Neural progenitor cell (in vitro differentiated cells): ENCODE measurements at regions not wholly inside any gene's neighbourhood (a gene's known extent, or its start where the extent isn't known, plus 50 kb on each side); places are given as distances from the start of the nearest gene placed in this dataset.
A peak's percentile ranks its signal among the peaks of the same experiment; 100 is the strongest.
"Not testable (repeated sequence)": the region's sequence is repeated elsewhere in the genome, so short reads cannot be mapped to it uniquely, and the experiment has no call there.

Source experiments
- DNase-seq: peaks from one replicate; pipeline ENCODE4 v3.0.0-alpha.2; 2016; ENCODE audit warnings: low spot score
- H2AFZ ChIP-seq: fragments of 200-600 bp; sonication (generic); replicated peaks from 2 replicates; pipeline ENCODE4 v1.6.1; 2016; ENCODE audit warnings: antibody characterized with exemption
- H3F3A ChIP-seq: fragments of 200-600 bp; sonication (generic); 2 replicates; pipeline ENCODE4 v1.6.1; 2016; ENCODE audit warnings: antibody characterized with exemption, low read depth
- H3K27ac ChIP-seq: fragments of 200-600 bp; sonication (generic); 2 replicates; pipeline ENCODE4 v1.5.1; 2016; ENCODE audit warnings: mild to moderate bottlenecking
- H3K27me3 ChIP-seq: fragments of 200-600 bp; sonication (generic); 2 replicates; pipeline ENCODE4 v1.6.1; 2016; ENCODE audit warnings: mild to moderate bottlenecking, moderate library complexity
- H3K36me3 ChIP-seq: fragments of 200-600 bp; sonication (generic); 2 replicates; pipeline ENCODE4 v1.5.1; 2016
- H3K4me1 ChIP-seq: fragments of 200-600 bp; sonication (generic); 2 replicates; pipeline ENCODE4 v1.6.1; 2016; ENCODE audit warnings: mixed run types
- H3K4me2 ChIP-seq: fragments of 200-600 bp; sonication (generic); 2 replicates; pipeline ENCODE4 v1.6.1; 2016
- H3K4me3 ChIP-seq: fragments of 200-600 bp; sonication (generic); 2 replicates; pipeline ENCODE4 v1.5.1; 2016
- H3K79me2 ChIP-seq: fragments of 200-600 bp; sonication (generic); 2 replicates; pipeline ENCODE4 v1.6.1; 2016; ENCODE audit warnings: low read depth
- H3K9ac ChIP-seq: fragments of 200-600 bp; sonication (generic); 2 replicates; pipeline ENCODE4 v1.6.1; 2016
- H3K9me3 ChIP-seq: fragments of 200-600 bp; sonication (generic); 2 replicates; pipeline ENCODE4 v1.5.1; 2016; ENCODE audit warnings: low read depth
- H4K20me1 ChIP-seq: fragments of 200-600 bp; sonication (generic); 2 replicates; pipeline ENCODE4 v1.6.1; 2016; ENCODE audit warnings: low read depth
- H3K27ac Mint-ChIP-seq: 3 replicates; pipeline ENCODE4 v1.8.0; 2021; ENCODE audit warnings: mixed read lengths
- H3K27me3 Mint-ChIP-seq: 2 replicates; pipeline ENCODE4 v1.8.0; 2022; ENCODE audit warnings: low read depth, mild to moderate bottlenecking, inconsistent platforms, moderate library complexity, mixed read lengths; ENCODE audit not compliant: insufficient read depth
- H3K36me3 Mint-ChIP-seq: 3 replicates; pipeline ENCODE4 v1.8.0; 2021; ENCODE audit warnings: mixed read lengths
- H3K4me1 Mint-ChIP-seq: 3 replicates; pipeline ENCODE4 v1.8.0; 2021; ENCODE audit warnings: mixed read lengths
- H3K4me3 Mint-ChIP-seq: 3 replicates; pipeline ENCODE4 v1.8.0; 2021; ENCODE audit warnings: mild to moderate bottlenecking, moderate library complexity, mixed read lengths
- H3K9me3 Mint-ChIP-seq: 3 replicates; pipeline ENCODE4 v1.8.0; 2020; ENCODE audit warnings: mixed read lengths
- CTCF ChIP-seq: fragments of 200-600 bp; sonication (generic); IDR thresholded peaks from 2 replicates; pipeline ENCODE4 v1.5.1; 2017; ENCODE audit warnings: antibody characterized with exemption, mild to moderate bottlenecking
- EZH2 ChIP-seq: fragments of 200-600 bp; sonication (generic); IDR thresholded peaks from 2 replicates; pipeline ENCODE4 v1.6.1; 2017; ENCODE audit warnings: antibody characterized with exemption, mild to moderate bottlenecking, moderate library complexity
- EZH2phosphoT487 ChIP-seq: fragments of 200-600 bp; sonication (generic); IDR thresholded peaks from 2 replicates; pipeline ENCODE4 v1.6.1; 2017; ENCODE audit warnings: antibody characterized with exemption

- no peaks in the 10 kb centered on the region for H3K79me2 ChIP-seq
- H3K4me1 Mint-ChIP-seq, result peaks cover 55% of the 10 kb centered on the region
- peak overlapping the region; percentile 98 for H3K27ac Mint-ChIP-seq
- no peak overlapping the region for H3K4me2 ChIP-seq
- H4K20me1 ChIP-seq, result no peaks in the 10 kb centered on the region
- H3K9ac ChIP-seq, result no peak overlapping the region
- H3K4me3 ChIP-seq, result no peak overlapping the region
- no peak for TF ChIP-seq EZH2phosphoT487
- no peak for TF ChIP-seq CTCF
- no peak for TF ChIP-seq EZH2
- H3K9me3 Mint-ChIP-seq, result peaks cover 7% of the 10 kb centered on the region
- H2AFZ ChIP-seq, result peak overlapping the region; percentile 68
- no peaks in the 10 kb centered on the region for H3K4me1 ChIP-seq
- peaks cover 4% of the 10 kb centered on the region for H3K27me3 Mint-ChIP-seq
- no peak overlapping the region for H3K27ac ChIP-seq
- no peaks in the 10 kb centered on the region for H3K9me3 ChIP-seq
- H3K4me3 Mint-ChIP-seq, result no peak overlapping the region
- H3F3A ChIP-seq, result no peaks in the 10 kb centered on the region
- no peak for DNase-seq
- H3K36me3 Mint-ChIP-seq, result peaks cover 4% of the 10 kb centered on the region
- no peaks in the 10 kb centered on the region for H3K27me3 ChIP-seq
- no peaks in the 10 kb centered on the region for H3K36me3 ChIP-seq
Measured at GRCh38 chr2:215784371-215784783, 229.0 kb downstream of the MREG start.

GRCh38 chr2:215783640-215784039, 229.7 kb downstream of the MREG start:
- H3F3A ChIP-seq, H3K9me3 Mint-ChIP-seq, H3K4me2 ChIP-seq, H3K9ac ChIP-seq, DNase-seq, H3K79me2 ChIP-seq, H3K27me3 Mint-ChIP-seq, H3K4me1 ChIP-seq, H3K27ac ChIP-seq, H3K4me3 Mint-ChIP-seq, H3K27me3 ChIP-seq, H3K9me3 ChIP-seq, H3K36me3 Mint-ChIP-seq, H3K36me3 ChIP-seq, H4K20me1 ChIP-seq, H3K4me3 ChIP-seq, H2AFZ ChIP-seq: not testable (repeated sequence)
- H3K27ac Mint-ChIP-seq, result peak overlapping the region; percentile 98
- peaks cover 55% of the 10 kb centered on the region for H3K4me1 Mint-ChIP-seq

GRCh38 chr2:215782965-215783364, 230.4 kb downstream of the MREG start:
- Mint-ChIP-seq H3K27me3 (peaks cover 4% of the 10 kb centered on the region), H3K4me3 (no peak overlapping the region), H3K4me1 (peaks cover 55% of the 10 kb centered on the region), H3K27ac (peak overlapping the region; percentile 67), H3K36me3 (peaks cover 4% of the 10 kb centered on the region), H3K9me3 (peaks cover 7% of the 10 kb centered on the region)
- Histone ChIP-seq H3K9ac (no peak overlapping the region), H3K4me3 (no peak overlapping the region), H3K4me2 (no peak overlapping the region), H3K4me1 (no peaks in the 10 kb centered on the region), H3K36me3 (no peaks in the 10 kb centered on the region), H2AFZ (no peak overlapping the region), H3K9me3 (no peaks in the 10 kb centered on the region), H3K27ac (no peak overlapping the region), H4K20me1 (no peaks in the 10 kb centered on the region), H3K27me3 (no peaks in the 10 kb centered on the region), H3K79me2 (no peaks in the 10 kb centered on the region), H3F3A (no peaks in the 10 kb centered on the region)
- no peak for TF ChIP-seq CTCF
- DNase-seq, result no peak

GRCh38 chr2:215782295-215782694, 231.1 kb downstream of the MREG start:
- DNase-seq, result no peak
- H3K27ac Mint-ChIP-seq, result peak overlapping the region; percentile 67
- Histone ChIP-seq H3K79me2 (no peaks in the 10 kb centered on the region), H3K27ac (no peak overlapping the region), H3K4me2 (no peak overlapping the region), H3K4me3 (no peak overlapping the region), H3K9ac (no peak overlapping the region), H3K36me3 (no peaks in the 10 kb centered on the region), H3K9me3 (no peaks in the 10 kb centered on the region), H4K20me1 (no peaks in the 10 kb centered on the region), H3F3A (no peaks in the 10 kb centered on the region), H2AFZ (no peak overlapping the region), H3K4me1 (no peaks in the 10 kb centered on the region), H3K27me3 (no peaks in the 10 kb centered on the region)
- H3K9me3 Mint-ChIP-seq, result peaks cover 9% of the 10 kb centered on the region
- H3K4me1 Mint-ChIP-seq, result peaks cover 55% of the 10 kb centered on the region
- H3K36me3 Mint-ChIP-seq, result peaks cover 4% of the 10 kb centered on the region
- H3K27me3 Mint-ChIP-seq, result peaks cover under 1% of the 10 kb centered on the region
- no peak overlapping the region for H3K4me3 Mint-ChIP-seq
- TF ChIP-seq CTCF, result no peak
- TF ChIP-seq EZH2phosphoT487, result no peak
- TF ChIP-seq EZH2, result no peak
